HEK293T (cell line): ENCODE measurements at regions not wholly inside any gene's neighbourhood (a gene's known extent, or its start where the extent isn't known, plus 50 kb on each side); places are given as distances from the start of the nearest gene placed in this dataset.

Source experiments
- CTCF ChIA-PET: fragments of 350-600 bp; formaldehyde crosslinking; extraction: SDS; loops from one replicate; lab custom pipeline; 2021; ENCODE audit warnings: antibody characterized with exemption, inconsistent platforms; lab: Yijun Ruan, JAX
- POLR2A ChIA-PET: fragments of 350-600 bp; formaldehyde crosslinking; extraction: SDS; loops from one replicate; lab custom pipeline; 2020; ENCODE audit warnings: antibody characterized with exemption, inconsistent platforms; lab: Yijun Ruan, JAX
- DNase-seq: peaks from one replicate; pipeline ENCODE4 v3.0.0; 2012; ENCODE audit warnings: mixed read lengths; ENCODE audit errors: extremely low spot score
- ARNT ChIP-seq: fragments of 450-650 bp; IDR thresholded peaks from 2 replicates; pipeline ENCODE4 v1.6.1; 2017; ENCODE audit warnings: mild to moderate bottlenecking
- BHLHE40 ChIP-seq: fragments of 450-650 bp; IDR thresholded peaks from 2 replicates; pipeline ENCODE4 v1.6.1; 2016; ENCODE audit warnings: mild to moderate bottlenecking, moderate library complexity, borderline replicate concordance
- CTBP1 ChIP-seq: fragments of 450-650 bp; IDR thresholded peaks from 2 replicates; pipeline ENCODE4 v1.6.1; 2016; ENCODE audit warnings: borderline replicate concordance
- ELF4 ChIP-seq: fragments of 450-650 bp; IDR thresholded peaks from 2 replicates; pipeline ENCODE4 v1.6.1; 2017; ENCODE audit warnings: antibody characterized with exemption
- FOXA1 ChIP-seq: fragments of 450-650 bp; IDR thresholded peaks from 2 replicates; pipeline ENCODE4 v1.6.1; 2016; ENCODE audit warnings: mild to moderate bottlenecking
- FOXK2 ChIP-seq: fragments of 450-650 bp; IDR thresholded peaks from 2 replicates; pipeline ENCODE4 v1.6.1; 2016; ENCODE audit warnings: mild to moderate bottlenecking
- FOXM1 ChIP-seq: fragments of 450-650 bp; IDR thresholded peaks from 2 replicates; pipeline ENCODE4 v1.6.1; 2017; ENCODE audit warnings: mild to moderate bottlenecking, borderline replicate concordance
- HDGF ChIP-seq: fragments of 450-650 bp; IDR thresholded peaks from 2 replicates; pipeline ENCODE4 v1.6.1; 2017; ENCODE audit warnings: antibody characterized with exemption, borderline replicate concordance
- L3MBTL2 ChIP-seq: fragments of 450-650 bp; conservative IDR thresholded peaks from 2 replicates; pipeline ENCODE4 v1.6.1; 2016; ENCODE audit warnings: mild to moderate bottlenecking
- LEF1 ChIP-seq: fragments of 450-650 bp; IDR thresholded peaks from 2 replicates; pipeline ENCODE4 v1.6.1; 2017; ENCODE audit warnings: mild to moderate bottlenecking, borderline replicate concordance
- NFRKB ChIP-seq: fragments of 450-650 bp; IDR thresholded peaks from 2 replicates; pipeline ENCODE4 v1.6.1; 2016; ENCODE audit warnings: mild to moderate bottlenecking, moderate library complexity
- SP1 ChIP-seq: fragments of 450-650 bp; IDR thresholded peaks from 2 replicates; pipeline ENCODE4 v1.6.1; 2017
- SUZ12 ChIP-seq: fragments of 450-650 bp; IDR thresholded peaks from 2 replicates; pipeline ENCODE4 v1.6.1; 2016; ENCODE audit warnings: mild to moderate bottlenecking
- TARDBP ChIP-seq: fragments of 450-650 bp; IDR thresholded peaks from 2 replicates; pipeline ENCODE4 v1.6.1; 2016
- ZNF384 ChIP-seq: fragments of 450-650 bp; IDR thresholded peaks from 2 replicates; pipeline ENCODE4 v1.6.1; 2016
- TF ChIP-seq, protein P1 (sequence below): fragments of 450-650 bp; IDR thresholded peaks from 2 replicates; pipeline ENCODE4 v1.6.1; 2016

DNA sequence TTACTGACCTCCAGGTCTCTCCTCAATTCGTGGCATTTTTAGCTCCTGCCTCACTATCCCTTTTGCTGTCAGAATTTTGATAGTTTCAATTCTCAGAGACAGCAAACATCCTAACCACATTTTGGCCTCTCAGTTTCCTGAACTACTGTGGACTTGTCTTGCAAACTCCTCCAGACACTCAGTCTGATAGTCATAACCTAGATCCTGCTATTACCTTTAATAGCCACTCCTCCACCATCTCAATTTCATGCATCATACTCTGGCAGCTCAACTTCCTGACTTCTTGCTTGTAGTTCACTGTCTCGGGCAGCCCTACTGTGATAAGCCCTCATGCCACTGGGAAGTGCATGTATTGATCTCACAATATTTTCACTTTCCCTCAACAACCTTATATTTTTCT, 481.8 kb upstream of the CDH18 start:
- TF ChIP-seq LEF1: no peak
- no peak for TF ChIP-seq SP1
- TF ChIP-seq BHLHE40: no peak
- TF ChIP-seq FOXM1: no peak
- TF ChIP-seq ELF4: no peak
- TF ChIP-seq HDGF: no peak
- TF ChIP-seq CTBP1: no peak
- no peak for TF ChIP-seq ZNF384
- no peak for TF ChIP-seq TARDBP
- TF ChIP-seq FOXK2: no peak
- no peak for TF ChIP-seq FOXA1
- TF ChIP-seq ARNT: no peak
- no peak for TF ChIP-seq NFRKB
- TF ChIP-seq, protein P1, sequence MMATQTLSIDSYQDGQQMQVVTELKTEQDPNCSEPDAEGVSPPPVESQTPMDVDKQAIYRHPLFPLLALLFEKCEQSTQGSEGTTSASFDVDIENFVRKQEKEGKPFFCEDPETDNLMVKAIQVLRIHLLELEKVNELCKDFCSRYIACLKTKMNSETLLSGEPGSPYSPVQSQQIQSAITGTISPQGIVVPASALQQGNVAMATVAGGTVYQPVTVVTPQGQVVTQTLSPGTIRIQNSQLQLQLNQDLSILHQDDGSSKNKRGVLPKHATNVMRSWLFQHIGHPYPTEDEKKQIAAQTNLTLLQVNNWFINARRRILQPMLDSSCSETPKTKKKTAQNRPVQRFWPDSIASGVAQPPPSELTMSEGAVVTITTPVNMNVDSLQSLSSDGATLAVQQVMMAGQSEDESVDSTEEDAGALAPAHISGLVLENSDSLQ: no peak
- TF ChIP-seq SUZ12: no peak
- ChIA-PET POLR2A (no interaction called here), CTCF (interaction anchor here (0.6 kb wide), 1 partner anchor 565 kb away, joined by 3 read pairs; no protein-coding TSS in a partner anchor)
- DNase-seq: no peak

DNA sequence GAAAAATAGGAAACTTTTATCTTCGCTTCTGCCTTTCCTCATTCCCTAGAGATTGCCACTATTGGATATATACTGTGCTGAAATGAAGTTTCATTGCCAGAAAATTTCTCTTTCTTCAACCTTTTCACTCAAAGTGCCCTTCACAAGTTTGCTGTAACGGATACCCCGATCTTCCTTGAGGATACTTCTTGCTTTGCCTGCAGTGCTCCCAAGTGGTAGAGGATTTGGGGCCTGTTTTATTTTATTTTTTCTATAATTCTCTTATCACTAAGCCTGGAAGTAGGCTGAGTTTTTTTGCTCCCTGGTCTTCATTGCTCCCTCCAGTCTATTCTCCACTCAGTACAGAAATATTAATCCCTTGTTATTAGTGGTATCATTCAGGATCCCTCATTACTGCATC, 481.4 kb upstream of the CDH18 start:
- DNase-seq: no peak
- TF ChIP-seq FOXA1: no peak
- TF ChIP-seq SP1: no peak
- no peak for TF ChIP-seq ARNT
- TF ChIP-seq CTBP1: no peak
- TF ChIP-seq FOXK2: no peak
- no peak for TF ChIP-seq FOXM1
- TF ChIP-seq NFRKB: no peak
- no peak for TF ChIP-seq TARDBP
- TF ChIP-seq, protein P1: no peak
- TF ChIP-seq ZNF384: no peak
- no peak for TF ChIP-seq BHLHE40
- no peak for TF ChIP-seq HDGF
- TF ChIP-seq SUZ12: no peak
- ChIA-PET CTCF (interaction anchor here (0.6 kb wide), 1 partner anchor 566 kb away, joined by 3 read pairs; no protein-coding TSS in a partner anchor), POLR2A (no interaction called here)

DNA sequence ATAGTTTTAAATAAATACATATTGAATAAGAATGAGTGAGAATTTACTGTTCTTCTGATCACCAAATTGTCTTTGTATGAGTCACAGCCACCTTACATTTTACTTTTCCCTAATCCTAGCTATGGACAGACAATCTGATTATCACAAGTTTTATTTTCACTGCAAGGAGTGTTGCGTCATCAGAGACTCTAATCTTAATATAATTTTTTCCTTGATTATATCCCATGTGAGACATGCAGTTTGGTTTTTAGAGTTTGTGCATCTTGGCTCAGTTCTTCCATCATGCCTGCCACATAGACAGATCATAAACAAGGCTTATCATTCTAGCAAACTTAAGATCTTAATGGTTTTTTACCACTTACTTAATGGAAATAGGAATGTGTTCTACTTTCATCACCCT, 478.5 kb upstream of the CDH18 start:
- no peak for TF ChIP-seq CTBP1
- TF ChIP-seq L3MBTL2: no peak
- TF ChIP-seq FOXM1: no peak
- no peak for TF ChIP-seq TARDBP
- TF ChIP-seq SP1: no peak
- TF ChIP-seq SUZ12: no peak
- no peak for TF ChIP-seq ELF4
- TF ChIP-seq FOXK2: no peak
- no peak for TF ChIP-seq BHLHE40
- no peak for TF ChIP-seq LEF1
- TF ChIP-seq, protein P1: no peak
- no peak for DNase-seq
- CTCF ChIA-PET: no interaction called here
- POLR2A ChIA-PET: no interaction called here

DNA sequence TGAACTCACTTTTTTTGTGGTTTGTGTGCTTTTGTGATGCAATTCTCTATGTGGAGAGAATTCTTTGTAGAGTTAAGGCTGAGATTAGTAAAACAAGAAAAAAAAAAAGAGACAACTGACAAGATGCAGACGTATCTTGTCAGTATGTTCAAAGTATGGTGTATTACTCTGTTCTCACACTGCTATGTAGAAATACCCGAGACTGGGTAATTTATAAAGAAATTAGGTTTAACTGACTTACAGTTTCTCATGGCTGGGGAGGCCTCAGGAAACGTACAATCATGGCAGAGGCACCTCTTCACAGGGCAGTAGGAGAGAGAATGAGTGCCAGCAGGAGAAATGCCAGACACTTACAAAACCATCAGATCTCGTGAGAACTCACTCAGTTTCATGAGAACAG, 475.2 kb upstream of the CDH18 start:
- ChIA-PET CTCF (no interaction called here), POLR2A (no interaction called here)
- no peak for TF ChIP-seq FOXM1
- no peak for TF ChIP-seq BHLHE40
- TF ChIP-seq FOXA1: no peak
- TF ChIP-seq ELF4: no peak
- TF ChIP-seq ARNT: no peak
- TF ChIP-seq SP1: no peak
- TF ChIP-seq TARDBP: no peak
- TF ChIP-seq, protein P1: no peak
- no peak for TF ChIP-seq SUZ12
- no peak for TF ChIP-seq LEF1
- TF ChIP-seq HDGF: no peak
- no peak for TF ChIP-seq NFRKB
- no peak for TF ChIP-seq FOXK2
- no peak for DNase-seq

DNA sequence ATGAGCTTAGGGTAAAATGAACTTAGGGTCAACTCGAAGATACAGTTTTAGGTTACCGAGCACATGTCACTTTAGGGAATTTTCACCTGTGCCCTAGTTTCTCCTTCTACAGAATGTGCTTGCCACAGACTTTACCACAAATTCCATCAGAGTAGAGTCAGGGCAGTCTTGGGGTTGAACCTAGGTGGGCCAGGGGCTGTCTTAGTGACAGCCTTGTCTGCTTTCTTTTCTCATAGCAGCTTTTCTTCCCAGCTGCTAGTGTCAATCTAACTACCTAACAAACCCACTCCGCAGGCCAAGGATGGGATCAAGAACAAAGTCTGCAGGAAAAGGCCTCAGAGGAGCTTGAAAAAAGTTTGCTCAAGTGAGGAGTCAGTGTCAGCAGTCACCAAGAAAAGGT, 458.1 kb upstream of the CDH18 start:
- CTCF ChIA-PET: no interaction called here
- POLR2A ChIA-PET: no interaction called here
- DNase-seq: no peak
- no peak for TF ChIP-seq SUZ12
- TF ChIP-seq L3MBTL2: no peak
- TF ChIP-seq FOXM1: no peak
- no peak for TF ChIP-seq ZNF384
- TF ChIP-seq TARDBP: no peak
- no peak for TF ChIP-seq BHLHE40
- TF ChIP-seq LEF1: no peak
- TF ChIP-seq NFRKB: no peak
- TF ChIP-seq HDGF: no peak
- no peak for TF ChIP-seq FOXK2
- TF ChIP-seq FOXA1: no peak
- TF ChIP-seq CTBP1: no peak
- TF ChIP-seq, protein P1: no peak
- no peak for TF ChIP-seq SP1
- no peak for TF ChIP-seq ELF4
- TF ChIP-seq ARNT: no peak
